NCI-H1694 (cell line): ENCODE measurements at regions not wholly inside any gene's neighbourhood (a gene's known extent, or its start where the extent isn't known, plus 50 kb on each side); places are given as distances from the start of the nearest gene placed in this dataset.
A peak's percentile ranks its signal among the peaks of the same experiment; 100 is the strongest.
"Not testable (repeated sequence)": the region's sequence is repeated elsewhere in the genome, so short reads cannot be mapped to it uniquely, and the experiment has no call there.

ENCODE experiments used
- DNase-seq: peaks from one replicate; lab custom pipeline; 2025; lab: John Stamatoyannopoulos, UW

- no peak for DNase-seq
These were observed 156.4 kb downstream of the ZFP36L2 start for GRCh38 chr2:43070030-43070429.

GRCh38 chr2:43068631-43069517 is 157.5 kb downstream of the ZFP36L2 start:
- DNase-seq, result no peak

- DNase-seq, result no peak
These were observed 158.3 kb downstream of the ZFP36L2 start for GRCh38 chr2:43068041-43068533.

- no peak for DNase-seq
These were observed 159.0 kb downstream of the ZFP36L2 start for GRCh38 chr2:43067254-43068040.

- DNase-seq, result not testable (repeated sequence)
These were observed 159.7 kb downstream of the ZFP36L2 start for GRCh38 chr2:43066541-43067253.

GRCh38 chr2:43065871-43066270 is 160.5 kb downstream of the ZFP36L2 start:
- no peak for DNase-seq

GRCh38 chr2:43065036-43065435 is 161.4 kb downstream of the ZFP36L2 start:
- DNase-seq, result no peak

GRCh38 chr2:43063096-43063495 is 163.3 kb downstream of the ZFP36L2 start:
- DNase-seq, result not testable (repeated sequence)

- DNase-seq, result no peak
These were observed 164.3 kb downstream of the ZFP36L2 start for GRCh38 chr2:43062058-43062457.

- DNase-seq, result no peak
These were observed 165.9 kb downstream of the ZFP36L2 start for GRCh38 chr2:43060390-43061016.

- peak; percentile 84 for DNase-seq
These were observed 167.1 kb downstream of the ZFP36L2 start for GRCh38 chr2:43059183-43059897.

GRCh38 chr2:43058726-43059110 is 167.7 kb downstream of the ZFP36L2 start:
- DNase-seq, result no peak

- DNase-seq, result no peak
These were observed 168.4 kb downstream of the ZFP36L2 start for GRCh38 chr2:43057742-43058725.

- DNase-seq, result peak; percentile 88
These were observed 169.2 kb downstream of the ZFP36L2 start for GRCh38 chr2:43057026-43057741.

- no peak for DNase-seq
These were observed 170.4 kb downstream of the ZFP36L2 start for GRCh38 chr2:43055985-43056384.

GRCh38 chr2:43055086-43055912 is 171.1 kb downstream of the ZFP36L2 start:
- no peak for DNase-seq

GRCh38 chr2:43054367-43054766 is 172.0 kb downstream of the ZFP36L2 start:
- no peak for DNase-seq

- DNase-seq, result no peak
These were observed 173.5 kb downstream of the ZFP36L2 start for GRCh38 chr2:43052944-43053306.
